Esophagus (tissue), 2 donors: ENCODE measurements at regions not wholly inside any gene's neighbourhood (a gene's known extent, or its start where the extent isn't known, plus 50 kb on each side); places are given as distances from the start of the nearest gene placed in this dataset.

Experiments used
- H3K27ac ChIP-seq, 2 donors: one replicate each; pipeline ENCODE4 v1.5.1; 2013; ENCODE audit warnings: low read depth in 2 of 2, mild to moderate bottlenecking in 2 of 2, inconsistent platforms in 1 of 2, low read length in 1 of 2, moderate library complexity in 1 of 2
- H3K27me3 ChIP-seq, 2 donors: one replicate each; pipeline ENCODE4 v1.6.1; 2013; ENCODE audit warnings: low read length in 2 of 2, control low read depth in 1 of 2, mild to moderate bottlenecking in 1 of 2; ENCODE audit not compliant: insufficient read depth in 2 of 2, control insufficient read depth in 1 of 2
- H3K36me3 ChIP-seq, 2 donors: one replicate each; pipeline ENCODE4 v1.6.1; 2013; ENCODE audit warnings: low read length in 1 of 2; ENCODE audit not compliant: control insufficient read depth in 2 of 2, insufficient read depth in 2 of 2
- H3K4me1 ChIP-seq, 2 donors: one replicate each; pipeline ENCODE4 v1.6.1; 2013; ENCODE audit warnings: low read length in 1 of 2; ENCODE audit not compliant: control insufficient read depth in 2 of 2, insufficient read depth in 2 of 2
- H3K4me3 ChIP-seq, 2 donors: one replicate each; pipeline ENCODE4 v1.5.1; 2013; ENCODE audit warnings: low read length in 2 of 2, mild to moderate bottlenecking in 2 of 2, low read depth in 1 of 2, moderate library complexity in 1 of 2
- H3K9me3 ChIP-seq, 2 donors: one replicate each; pipeline ENCODE4 v1.6.1; 2013; ENCODE audit warnings: mild to moderate bottlenecking in 2 of 2, low read depth in 1 of 2, low read length in 1 of 2, moderate library complexity in 1 of 2; ENCODE audit not compliant: control insufficient read depth in 2 of 2, insufficient read depth in 1 of 2
- WGBS, 2 donors: extraction: QIAGEN DNeasy Blood & Tissue Kit; methylation state at CpG; one replicate each; pipeline ENCODE4 v1.1.7; 2013; 5-methylcytosine and 5-hydroxymethylcytosine counted together
- donor health status: healthy with polysubstance abuse.
- donor health status: Bipolar disorder and iron deficiency.

DNA sequence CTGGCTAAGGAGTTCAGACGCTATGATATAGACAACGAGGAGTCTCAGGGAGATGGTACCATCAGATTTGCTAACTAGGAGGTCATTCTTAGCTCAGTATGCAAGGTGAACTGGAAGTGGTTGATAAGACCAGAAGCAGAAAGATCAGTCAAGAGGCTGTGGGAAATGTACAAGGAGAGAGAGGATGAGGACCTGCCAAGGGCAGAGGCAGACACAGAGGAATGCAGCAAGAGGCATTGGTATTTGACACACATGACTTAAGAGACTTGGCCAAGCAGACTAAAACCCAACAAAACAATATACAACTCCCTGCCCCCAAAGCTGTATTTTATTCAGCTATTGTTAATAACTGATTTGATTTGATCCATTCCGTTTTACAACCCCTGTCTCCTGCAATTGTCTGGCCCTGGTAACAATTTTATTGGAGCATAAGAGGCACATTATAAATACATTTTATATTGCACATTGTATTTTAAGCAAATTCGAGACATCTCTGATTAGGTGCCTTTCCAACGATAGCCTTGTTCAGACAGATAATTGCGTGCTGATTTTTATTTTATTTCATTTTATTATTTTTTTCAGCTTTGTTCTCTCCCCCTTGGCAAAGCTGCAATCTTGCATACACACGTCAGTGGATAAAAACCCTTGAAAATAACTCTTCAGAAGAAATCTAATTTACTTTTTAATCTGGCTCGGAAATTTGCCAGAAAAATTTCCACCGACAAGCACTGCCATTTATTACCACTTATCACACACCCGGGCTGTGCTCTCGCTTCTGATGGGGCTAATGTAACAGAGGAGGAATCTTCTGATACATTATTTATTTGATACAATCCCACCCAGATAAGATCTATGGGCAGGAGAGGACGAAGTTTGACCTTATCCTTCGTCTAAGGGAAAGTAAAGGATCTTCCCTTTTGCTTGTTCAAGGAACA lies 237.8 kb downstream of the NXPE2 start:
- Histone ChIP-seq H3K4me1 (no peaks in the 10 kb centered on the region), H3K36me3 (no peaks in the 10 kb centered on the region), H3K27ac (no peak overlapping the region), H3K27me3 (no peaks in the 10 kb centered on the region), H3K9me3 (no peaks in the 10 kb centered on the region), H3K4me3 (no peak overlapping the region)
- 74 to 76% methylated on average over 13 of the region's 13 CpGs for WGBS, 2 donors

DNA sequence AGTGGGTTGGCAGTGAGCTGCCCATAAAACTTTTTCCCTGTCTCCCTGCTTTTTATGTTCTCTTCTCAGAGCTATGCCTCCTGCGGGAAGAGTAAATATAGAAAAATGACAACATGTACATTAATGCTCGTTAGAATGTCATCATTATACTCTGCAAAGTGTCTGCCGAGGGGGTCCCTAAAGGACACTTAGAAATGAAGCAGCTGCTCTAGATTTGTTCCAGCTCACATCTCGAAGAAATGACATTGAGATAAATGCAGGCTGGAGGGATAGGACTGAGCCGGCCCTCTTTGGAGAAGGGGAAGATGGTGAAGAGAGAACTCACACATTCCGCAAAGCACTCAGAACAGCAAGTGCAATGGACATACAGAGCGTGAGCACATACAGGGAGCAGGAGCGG lies 240.0 kb downstream of the NXPE2 start:
- H3K27me3 ChIP-seq: no peaks in the 10 kb centered on the region
- no peaks in the 10 kb centered on the region for H3K4me1 ChIP-seq
- H3K4me3 ChIP-seq: no peak overlapping the region
- 69 to 76% methylated on average over 8 of the region's 8 CpGs for WGBS, 2 donors
- no peaks in the 10 kb centered on the region for H3K9me3 ChIP-seq
- H3K36me3 ChIP-seq: no peaks in the 10 kb centered on the region
- H3K27ac ChIP-seq: no peak overlapping the region

DNA sequence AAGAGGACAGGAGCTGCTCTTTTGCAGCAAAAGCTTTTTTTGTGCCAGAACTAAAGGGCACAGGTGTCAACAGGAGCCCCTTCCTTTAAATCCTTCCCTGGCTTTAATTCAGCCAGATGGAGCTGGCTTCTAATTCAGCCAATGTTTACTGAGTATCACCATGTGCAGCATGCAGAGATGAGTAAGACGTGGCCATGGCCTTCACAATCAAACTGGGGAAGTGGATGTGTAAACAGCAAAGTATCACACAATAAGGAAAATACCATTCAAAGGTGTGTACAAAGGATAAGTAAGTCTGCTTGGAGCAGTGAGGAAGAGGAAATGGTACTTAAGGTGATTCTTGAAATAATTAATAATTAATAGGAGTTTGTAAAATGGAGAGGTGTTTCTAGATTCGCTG lies 243.4 kb downstream of the NXPE2 start:
- Histone ChIP-seq H3K4me3 (no peak overlapping the region), H3K36me3 (no peaks in the 10 kb centered on the region), H3K9me3 (no peaks in the 10 kb centered on the region), H3K27ac (no peak overlapping the region), H3K4me1 (no peaks in the 10 kb centered on the region), H3K27me3 (no peaks in the 10 kb centered on the region)
- 56 to 61% methylated on average over 2 of the region's 2 CpGs for WGBS, 2 donors

DNA sequence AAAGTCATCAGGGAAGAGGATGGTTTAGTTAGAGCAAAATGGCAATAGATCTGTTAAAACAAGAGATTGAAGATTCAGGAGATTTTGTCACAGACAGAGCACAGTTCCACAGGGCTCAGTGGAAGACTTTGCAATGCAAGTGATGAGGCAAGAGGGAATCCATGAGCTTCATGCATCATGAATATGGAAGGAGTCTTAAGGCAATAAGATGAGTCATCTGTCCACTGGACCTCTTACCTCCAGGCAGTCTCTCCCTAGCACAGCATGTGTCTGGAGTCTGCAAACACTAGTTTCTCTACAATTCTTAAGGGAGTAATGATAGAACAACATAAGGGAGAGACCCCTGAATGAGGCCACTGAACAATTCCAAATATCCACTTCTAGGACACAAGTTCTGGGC lies 245.7 kb downstream of the NXPE2 start:
- Histone ChIP-seq H3K36me3 (no peaks in the 10 kb centered on the region), H3K27me3 (no peaks in the 10 kb centered on the region), H3K4me1 (no peaks in the 10 kb centered on the region), H3K27ac (no peak overlapping the region), H3K9me3 (no peaks in the 10 kb centered on the region), H3K4me3 (no peak overlapping the region)

DNA sequence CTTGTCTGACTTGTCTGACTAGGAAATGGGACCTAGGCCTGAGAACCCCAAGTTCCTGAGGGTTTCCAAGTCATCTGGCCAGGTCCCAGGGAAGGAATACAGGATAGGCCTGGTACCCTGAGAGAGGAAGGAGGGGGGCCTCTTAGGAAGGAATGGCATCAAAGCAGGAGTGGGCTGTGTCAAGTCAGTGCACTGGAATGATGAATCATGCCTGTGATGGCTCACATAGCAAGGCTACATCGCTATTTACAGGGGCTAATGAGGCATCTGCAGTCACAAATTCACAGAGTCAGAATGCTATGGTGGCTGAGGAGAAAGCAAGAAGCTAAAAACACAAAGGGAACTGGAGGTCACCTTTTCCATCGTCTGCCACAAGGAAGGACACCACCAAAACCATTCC lies 247.3 kb downstream of the NXPE2 start:
- Histone ChIP-seq H3K36me3 (no peaks in the 10 kb centered on the region), H3K9me3 (no peaks in the 10 kb centered on the region), H3K27me3 (no peaks in the 10 kb centered on the region), H3K4me1 (no peaks in the 10 kb centered on the region), H3K27ac (no peak overlapping the region), H3K4me3 (no peak overlapping the region)
- 67 to 69% methylated on average over 2 of the region's 2 CpGs for WGBS, 2 donors

DNA sequence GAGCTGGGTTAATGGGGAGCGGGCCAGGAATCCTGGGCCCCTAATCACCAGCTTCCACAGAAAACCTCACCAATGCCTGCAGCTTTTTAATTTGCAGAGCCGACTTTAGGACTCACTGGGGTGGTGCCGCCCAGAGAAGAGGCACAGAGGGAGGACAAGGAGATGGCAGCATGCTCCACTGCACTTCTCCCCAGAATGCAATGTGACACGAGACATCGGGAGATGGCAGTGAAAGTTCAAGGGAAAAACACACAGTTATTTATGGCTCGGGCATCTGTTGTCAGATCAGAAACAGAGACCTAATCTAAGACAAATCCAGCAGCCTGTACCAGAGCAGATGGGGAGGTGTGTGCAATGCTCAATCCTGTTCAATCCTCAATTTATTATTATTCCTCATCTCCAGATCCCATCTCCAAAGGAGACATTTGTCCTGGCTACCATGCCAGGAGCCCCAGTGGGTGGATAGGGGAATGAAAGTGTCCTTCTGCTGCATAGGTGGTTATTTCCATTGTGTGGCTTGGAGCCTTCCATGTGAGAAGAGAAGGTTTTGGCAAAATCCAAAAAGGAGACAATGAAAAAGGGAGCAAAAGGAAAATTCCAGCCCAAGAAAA lies 250.0 kb downstream of the NXPE2 start:
- H3K4me1 ChIP-seq: no peaks in the 10 kb centered on the region
- WGBS, 2 donors: 86 to 87% methylated on average over 6 of the region's 6 CpGs
- no peaks in the 10 kb centered on the region for H3K36me3 ChIP-seq
- H3K9me3 ChIP-seq: no peaks in the 10 kb centered on the region
- H3K4me3 ChIP-seq: no peak overlapping the region
- no peak overlapping the region for H3K27ac ChIP-seq
- H3K27me3 ChIP-seq: no peaks in the 10 kb centered on the region

DNA sequence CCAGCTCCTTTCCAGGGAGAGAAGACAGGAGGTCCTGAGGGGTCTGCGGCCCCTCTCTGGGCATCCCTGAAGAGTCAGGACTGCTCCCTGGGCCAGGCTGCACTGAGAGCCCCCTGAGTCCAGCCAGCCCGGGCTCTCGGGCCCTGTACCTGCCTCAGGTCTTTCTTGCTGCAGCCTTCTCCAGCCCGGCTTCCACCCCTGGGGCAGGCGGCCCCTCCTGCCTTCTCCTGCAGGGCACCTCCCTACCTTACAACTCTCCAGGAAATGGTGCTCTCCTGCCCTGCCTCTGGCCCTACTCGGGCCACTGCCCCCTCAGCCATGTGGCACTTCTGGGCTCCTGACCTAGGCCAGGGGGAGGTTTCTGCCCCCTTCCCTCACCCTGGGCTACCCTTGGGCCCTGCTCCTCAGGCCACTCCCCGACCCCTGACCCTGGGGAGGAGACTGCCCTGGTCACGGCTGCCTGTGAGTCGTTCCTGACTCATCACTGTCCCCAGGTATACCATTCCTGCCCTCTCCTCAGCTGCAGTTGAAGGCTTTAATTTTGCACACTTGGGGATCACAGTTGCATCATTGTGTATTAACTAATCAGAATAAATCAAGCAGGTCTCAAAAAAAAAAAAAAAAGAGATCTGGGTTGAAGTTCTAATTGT lies 251.1 kb downstream of the NXPE2 start:
- no peak overlapping the region for H3K27ac ChIP-seq
- no peaks in the 10 kb centered on the region for H3K9me3 ChIP-seq
- 69 to 76% methylated on average over 9 of the region's 9 CpGs for WGBS, 2 donors
- no peak overlapping the region for H3K4me3 ChIP-seq
- no peaks in the 10 kb centered on the region for H3K4me1 ChIP-seq
- H3K36me3 ChIP-seq: no peaks in the 10 kb centered on the region
- H3K27me3 ChIP-seq: no peaks in the 10 kb centered on the region

DNA sequence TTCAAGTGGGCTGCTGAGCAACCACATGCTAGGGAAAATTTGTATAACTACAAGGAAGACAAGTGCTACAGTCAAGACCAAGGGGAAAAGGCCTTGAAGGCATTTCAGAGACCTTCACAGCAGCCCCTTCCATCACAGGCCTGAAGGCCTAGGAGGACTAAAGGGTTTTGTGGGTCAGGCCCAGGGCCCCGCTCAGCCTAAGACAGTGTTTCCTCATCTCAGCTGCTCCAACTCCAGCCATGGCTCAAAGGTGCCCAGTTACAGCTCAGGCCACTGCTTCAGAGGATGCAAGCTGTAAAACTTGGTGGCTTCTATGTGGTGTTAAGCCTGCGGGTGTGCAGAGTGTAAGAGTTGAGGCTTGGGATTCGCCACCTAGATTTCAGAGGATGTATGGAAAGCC lies 260.5 kb downstream of the NXPE2 start:
- Histone ChIP-seq H3K27ac (no peak overlapping the region), H3K36me3 (no peaks in the 10 kb centered on the region), H3K4me3 (no peak overlapping the region), H3K9me3 (peaks cover 0 to 6% of the 10 kb centered on the region in 2 donors), H3K4me1 (no peaks in the 10 kb centered on the region), H3K27me3 (no peaks in the 10 kb centered on the region)
- 69 to 88% methylated on average over 3 of the region's 3 CpGs for WGBS, 2 donors

DNA sequence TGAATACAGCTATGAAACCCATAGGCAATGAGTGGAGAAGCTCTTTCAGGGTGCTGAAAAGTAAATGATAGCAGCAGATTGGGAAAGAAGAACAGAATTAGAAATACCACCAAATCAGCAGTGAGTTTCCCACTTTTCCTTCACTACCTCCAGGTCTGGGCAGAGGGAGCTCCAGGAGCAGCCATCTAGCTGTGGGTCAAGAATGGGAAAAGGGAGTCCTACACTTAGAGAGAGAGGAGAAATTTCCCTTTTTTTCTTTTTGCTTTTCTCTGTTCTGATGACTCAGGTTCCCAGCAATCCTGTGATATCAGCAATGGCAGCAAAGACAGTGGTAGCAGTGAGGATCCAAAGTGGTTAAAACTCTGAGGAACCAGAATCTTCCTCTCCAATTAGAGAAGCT lies 263.9 kb downstream of the NXPE2 start:
- Histone ChIP-seq H3K4me1 (no peaks in the 10 kb centered on the region), H3K9me3 (peaks cover 0 to 4% of the 10 kb centered on the region in 2 donors), H3K4me3 (no peak overlapping the region), H3K27ac (no peak overlapping the region), H3K36me3 (no peaks in the 10 kb centered on the region), H3K27me3 (no peaks in the 10 kb centered on the region)
